HAP-1 (cell line): ENCODE measurements at regions not wholly inside any gene's neighbourhood (a gene's known extent, or its start where the extent isn't known, plus 50 kb on each side); places are given as distances from the start of the nearest gene placed in this dataset.

ENCODE experiments used
- DNase-seq, 2 experiments: peaks; one replicate each; pipeline ENCODE4 v3.0.0-alpha.2; 2016 to 2020; ENCODE audit warnings: low spot score in 2 of 2
- H3K27me3 ChIP-seq: fragments of 250-450 bp; sonication (Bioruptor Pico); 2 replicates; pipeline ENCODE4 v1.5.1; 2020; ENCODE audit warnings: low read depth, mild to moderate bottlenecking, moderate library complexity
- H3K36me3 ChIP-seq: fragments of 250-450 bp; sonication (Bioruptor Pico); replicated peaks from 2 replicates; pipeline ENCODE4 v1.5.1; 2020; ENCODE audit warnings: mild to moderate bottlenecking
- H3K4me1 ChIP-seq: fragments of 250-450 bp; sonication (Bioruptor Pico); 2 replicates; pipeline ENCODE4 v1.5.1; 2020; ENCODE audit warnings: mild to moderate bottlenecking
- H3K4me3 ChIP-seq: fragments of 250-450 bp; sonication (Bioruptor Pico); 2 replicates; pipeline ENCODE4 v1.5.1; 2020; ENCODE audit warnings: mild to moderate bottlenecking, moderate library complexity
- H3K9me3 ChIP-seq: fragments of 250-450 bp; sonication (Bioruptor Pico); 2 replicates; pipeline ENCODE4 v1.5.1; 2020; ENCODE audit warnings: mild to moderate bottlenecking, moderate library complexity
- in situ Hi-C: fragments of 300-500 bp; cut with MboI; formaldehyde crosslinking; loops from 3 replicates; pipeline ENCODE4 v1.14.3; 2020; ENCODE audit warnings: low sequenced_read_pairs, inconsistent platforms, mixed read lengths

GRCh38 chr18:64273724-64274123, 124.8 kb upstream of the LINC00305 start:
- in situ Hi-C loops: no loop called here
- Histone ChIP-seq H3K4me1 (peaks cover 52% of the 10 kb centered on the region), H3K9me3 (peaks cover 6% of the 10 kb centered on the region), H3K36me3 (no peaks in the 10 kb centered on the region), H3K4me3 (no peak overlapping the region), H3K27me3 (no peaks in the 10 kb centered on the region)
- peak; percentile 64 to 95 for DNase-seq

DNA sequence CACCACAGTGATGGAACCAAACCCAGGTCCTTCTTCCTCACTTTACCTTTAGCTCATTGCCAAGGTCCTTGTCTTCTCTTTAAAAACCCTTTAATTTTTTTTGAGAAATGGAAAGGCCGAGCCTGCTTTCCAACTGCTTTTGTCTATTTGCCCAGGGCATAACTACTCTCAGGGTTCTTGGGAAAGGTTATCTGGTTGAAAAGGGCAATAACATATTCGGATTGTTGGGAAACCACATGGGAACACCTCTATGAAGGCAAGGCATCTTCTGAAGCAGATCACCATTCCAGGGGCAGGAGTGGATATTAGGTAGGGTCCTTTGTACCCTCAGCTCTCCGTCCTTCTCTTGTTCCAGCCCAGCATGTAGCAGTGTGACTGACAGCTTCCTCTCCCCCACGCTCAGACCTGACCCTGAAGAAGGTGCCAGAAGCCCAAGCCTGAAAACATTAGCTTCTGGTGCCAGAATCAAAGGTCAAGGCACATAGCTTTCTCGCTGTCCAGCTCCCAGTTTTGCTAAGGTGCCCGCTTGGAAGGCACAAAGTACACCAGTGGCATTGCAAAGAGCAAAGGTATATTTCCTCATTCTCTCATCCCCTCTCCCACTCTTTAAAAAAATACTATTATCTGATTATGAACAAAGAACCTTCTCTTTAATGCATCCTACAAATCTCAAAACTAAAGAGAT, 123.2 kb upstream of the LINC00305 start:
- in situ Hi-C loops: no loop called here
- no peak for DNase-seq
- Histone ChIP-seq H3K4me1 (peaks cover 56% of the 10 kb centered on the region), H3K27me3 (no peaks in the 10 kb centered on the region), H3K4me3 (no peak overlapping the region), H3K36me3 (no peaks in the 10 kb centered on the region), H3K9me3 (peaks cover 6% of the 10 kb centered on the region; the same call in 1 of the 2 replicates)

- H3K27me3 ChIP-seq: no peaks in the 10 kb centered on the region
- in situ Hi-C loops: no loop called here
- no peak overlapping the region for H3K4me3 ChIP-seq
- peaks cover 56% of the 10 kb centered on the region for H3K4me1 ChIP-seq
- peak; percentile 8 to 43 for DNase-seq
- peaks cover 6% of the 10 kb centered on the region; the same call in 1 of the 2 replicates for H3K9me3 ChIP-seq
- no peaks in the 10 kb centered on the region for H3K36me3 ChIP-seq
Measured at GRCh38 chr18:64271246-64271645, 122.4 kb upstream of the LINC00305 start.

DNA sequence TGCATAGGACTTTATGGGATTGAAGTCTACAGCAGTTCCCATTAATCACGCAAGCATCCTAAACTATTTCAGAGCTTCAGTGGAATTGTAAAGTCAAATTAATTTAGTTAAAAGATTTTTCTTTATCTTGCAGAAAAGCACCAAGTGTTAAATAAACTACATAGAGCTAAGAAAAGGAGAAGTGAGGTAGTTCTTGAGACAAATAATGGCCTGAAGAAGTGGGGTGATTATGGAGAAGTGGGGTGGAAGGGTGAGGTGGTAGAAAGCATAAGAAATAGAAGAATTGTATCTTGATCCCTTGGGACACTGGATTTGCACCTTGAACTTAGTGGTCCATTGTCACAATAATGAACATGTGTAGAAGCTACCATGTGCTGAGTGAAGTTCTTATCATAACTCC, 121.7 kb upstream of the LINC00305 start:
- no peaks in the 10 kb centered on the region for H3K36me3 ChIP-seq
- no peak overlapping the region for H3K4me3 ChIP-seq
- in situ Hi-C loops: no loop called here
- no peaks in the 10 kb centered on the region for H3K27me3 ChIP-seq
- no peak for DNase-seq
- H3K4me1 ChIP-seq: peaks cover 56% of the 10 kb centered on the region
- peaks cover 6% of the 10 kb centered on the region; the same call in 1 of the 2 replicates for H3K9me3 ChIP-seq

GRCh38 chr18:64270121-64270520, 121.2 kb upstream of the LINC00305 start:
- in situ Hi-C loops: no loop called here
- H3K4me1 ChIP-seq: peaks cover 56% of the 10 kb centered on the region
- no peak overlapping the region for H3K4me3 ChIP-seq
- no peak for DNase-seq
- H3K36me3 ChIP-seq: no peaks in the 10 kb centered on the region
- H3K9me3 ChIP-seq: peaks cover 1% of the 10 kb centered on the region; the same call in 1 of the 2 replicates
- H3K27me3 ChIP-seq: no peaks in the 10 kb centered on the region

- H3K4me3 ChIP-seq: no peak overlapping the region
- peaks cover 5% of the 10 kb centered on the region for H3K4me1 ChIP-seq
- in situ Hi-C loops: no loop called here
- H3K9me3 ChIP-seq: no peaks in the 10 kb centered on the region
- H3K36me3 ChIP-seq: no peaks in the 10 kb centered on the region
- DNase-seq: no peak
- H3K27me3 ChIP-seq: no peaks in the 10 kb centered on the region
Measured at GRCh38 chr18:64264171-64264570, 115.3 kb upstream of the LINC00305 start.

DNA sequence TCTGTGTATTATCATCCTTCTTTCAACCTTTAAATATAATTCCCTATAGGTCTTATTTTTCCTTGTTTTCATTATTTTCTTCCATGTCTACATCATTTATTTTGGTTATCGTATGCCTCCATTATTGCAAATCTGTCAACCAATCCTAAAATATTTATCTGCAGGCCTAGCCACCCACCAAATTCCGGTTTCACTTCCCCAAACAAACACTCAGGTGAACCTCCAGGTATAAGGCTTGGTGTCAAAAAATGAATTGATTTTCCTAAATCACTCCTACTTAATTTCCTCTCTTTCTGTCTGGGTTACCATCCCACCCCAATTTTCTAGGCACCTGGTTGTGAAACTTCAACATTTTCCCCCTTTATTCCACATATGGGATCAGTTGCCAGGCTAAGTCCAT, 111.9 kb upstream of the LINC00305 start:
- Histone ChIP-seq H3K36me3 (no peaks in the 10 kb centered on the region), H3K9me3 (no peaks in the 10 kb centered on the region), H3K27me3 (no peaks in the 10 kb centered on the region), H3K4me3 (no peak overlapping the region), H3K4me1 (no peaks in the 10 kb centered on the region)
- in situ Hi-C loops: no loop called here
- no peak for DNase-seq

GRCh38 chr18:64259871-64260270, 111.0 kb upstream of the LINC00305 start:
- no peak for DNase-seq
- H3K4me1 ChIP-seq: no peaks in the 10 kb centered on the region
- in situ Hi-C loops: no loop called here
- no peaks in the 10 kb centered on the region for H3K9me3 ChIP-seq
- H3K36me3 ChIP-seq: no peaks in the 10 kb centered on the region
- H3K27me3 ChIP-seq: no peaks in the 10 kb centered on the region
- H3K4me3 ChIP-seq: no peak overlapping the region

- DNase-seq: no peak
- H3K4me3 ChIP-seq: no peak overlapping the region
- no peaks in the 10 kb centered on the region for H3K36me3 ChIP-seq
- H3K27me3 ChIP-seq: no peaks in the 10 kb centered on the region
- H3K4me1 ChIP-seq: no peaks in the 10 kb centered on the region
- H3K9me3 ChIP-seq: no peaks in the 10 kb centered on the region
- in situ Hi-C loops: no loop called here
Measured at GRCh38 chr18:64258111-64258650, 109.3 kb upstream of the LINC00305 start.

DNA sequence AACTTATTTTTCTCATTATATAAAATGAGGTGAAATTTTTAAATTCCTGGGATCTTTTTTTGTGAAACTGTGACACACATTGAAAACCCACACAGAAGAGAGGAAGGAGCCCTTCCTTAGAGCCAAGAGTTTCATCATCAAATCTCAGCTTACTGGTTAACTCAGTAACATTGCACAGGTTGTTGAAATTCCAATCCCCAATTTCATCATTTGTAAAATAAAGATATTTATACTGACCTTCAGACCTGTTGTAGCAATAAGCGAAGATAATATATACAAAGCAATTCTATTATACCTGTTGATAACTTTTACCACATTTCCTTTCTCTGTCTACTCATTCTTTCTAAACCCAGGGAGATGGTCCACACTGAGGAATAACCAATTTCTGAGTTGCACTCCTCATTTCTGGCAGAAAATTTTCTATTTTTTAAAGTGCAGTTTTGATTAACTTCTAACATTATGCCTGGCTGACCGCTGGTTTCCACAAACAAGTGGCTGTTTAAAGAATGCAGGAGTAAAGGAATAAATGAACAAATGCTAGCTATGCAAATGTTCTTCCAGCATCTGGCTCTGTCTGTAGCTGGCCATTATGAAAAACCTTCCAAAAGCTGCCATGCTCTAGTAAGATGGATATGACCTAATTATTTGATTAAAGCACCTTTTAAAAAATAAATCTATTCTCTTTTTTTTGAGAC, 105.7 kb upstream of the LINC00305 start:
- H3K4me3 ChIP-seq: no peak overlapping the region
- no peaks in the 10 kb centered on the region for H3K36me3 ChIP-seq
- H3K4me1 ChIP-seq: no peaks in the 10 kb centered on the region
- H3K27me3 ChIP-seq: no peaks in the 10 kb centered on the region
- no peaks in the 10 kb centered on the region for H3K9me3 ChIP-seq
- DNase-seq: no peak
- in situ Hi-C loops: no loop called here

DNA sequence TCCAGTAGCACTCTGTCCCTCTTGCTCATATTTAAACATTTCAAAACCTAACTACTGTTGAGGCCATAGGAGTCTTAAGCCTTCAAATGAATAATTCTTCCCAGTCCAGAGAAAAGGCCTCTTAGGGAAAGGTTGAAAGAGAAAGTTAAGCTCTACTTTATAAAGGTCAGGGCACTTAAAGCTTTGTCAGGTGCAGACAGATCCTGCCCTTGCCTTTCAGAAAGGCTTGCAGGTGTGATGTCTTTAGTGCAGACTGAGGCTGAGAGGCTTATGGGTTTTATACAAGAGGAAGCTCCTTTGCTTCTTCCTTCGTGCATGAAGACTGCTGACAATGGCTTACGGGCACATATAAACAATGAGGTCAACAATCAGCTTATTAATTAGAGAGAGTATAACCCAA, 105.0 kb upstream of the LINC00305 start:
- in situ Hi-C loops: no loop called here
- Histone ChIP-seq H3K4me1 (no peaks in the 10 kb centered on the region), H3K4me3 (no peak overlapping the region), H3K36me3 (no peaks in the 10 kb centered on the region), H3K27me3 (no peaks in the 10 kb centered on the region), H3K9me3 (no peaks in the 10 kb centered on the region)
- no peak for DNase-seq

GRCh38 chr18:64253222-64253621, 104.3 kb upstream of the LINC00305 start:
- no peak for DNase-seq
- H3K27me3 ChIP-seq: no peaks in the 10 kb centered on the region
- H3K4me3 ChIP-seq: no peak overlapping the region
- in situ Hi-C loops: no loop called here
- H3K4me1 ChIP-seq: no peaks in the 10 kb centered on the region
- H3K36me3 ChIP-seq: no peaks in the 10 kb centered on the region
- no peaks in the 10 kb centered on the region for H3K9me3 ChIP-seq

DNA sequence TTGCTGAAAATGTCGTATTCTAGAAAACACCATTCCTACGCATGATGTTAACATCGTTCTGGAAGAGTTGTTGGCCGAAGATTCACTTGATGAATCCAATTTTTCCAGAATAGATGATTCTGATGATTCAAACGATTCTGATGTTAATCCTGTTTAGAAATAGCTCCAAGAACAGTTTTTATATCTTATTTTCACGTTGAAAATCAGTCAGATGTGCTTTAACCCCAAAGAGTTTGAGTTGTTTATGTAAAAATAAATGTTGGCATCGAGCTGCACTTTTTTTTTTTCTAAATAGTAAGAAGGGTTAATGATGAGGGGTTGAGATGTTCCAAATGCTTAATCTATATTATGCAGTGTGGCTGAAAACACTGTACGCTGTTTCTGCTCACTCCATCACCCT, 99.9 kb upstream of the LINC00305 start:
- in situ Hi-C loops: no loop called here
- DNase-seq: no peak
- Histone ChIP-seq H3K27me3 (no peaks in the 10 kb centered on the region), H3K9me3 (no peaks in the 10 kb centered on the region), H3K36me3 (no peaks in the 10 kb centered on the region), H3K4me3 (no peak overlapping the region), H3K4me1 (peaks cover 8% of the 10 kb centered on the region)

DNA sequence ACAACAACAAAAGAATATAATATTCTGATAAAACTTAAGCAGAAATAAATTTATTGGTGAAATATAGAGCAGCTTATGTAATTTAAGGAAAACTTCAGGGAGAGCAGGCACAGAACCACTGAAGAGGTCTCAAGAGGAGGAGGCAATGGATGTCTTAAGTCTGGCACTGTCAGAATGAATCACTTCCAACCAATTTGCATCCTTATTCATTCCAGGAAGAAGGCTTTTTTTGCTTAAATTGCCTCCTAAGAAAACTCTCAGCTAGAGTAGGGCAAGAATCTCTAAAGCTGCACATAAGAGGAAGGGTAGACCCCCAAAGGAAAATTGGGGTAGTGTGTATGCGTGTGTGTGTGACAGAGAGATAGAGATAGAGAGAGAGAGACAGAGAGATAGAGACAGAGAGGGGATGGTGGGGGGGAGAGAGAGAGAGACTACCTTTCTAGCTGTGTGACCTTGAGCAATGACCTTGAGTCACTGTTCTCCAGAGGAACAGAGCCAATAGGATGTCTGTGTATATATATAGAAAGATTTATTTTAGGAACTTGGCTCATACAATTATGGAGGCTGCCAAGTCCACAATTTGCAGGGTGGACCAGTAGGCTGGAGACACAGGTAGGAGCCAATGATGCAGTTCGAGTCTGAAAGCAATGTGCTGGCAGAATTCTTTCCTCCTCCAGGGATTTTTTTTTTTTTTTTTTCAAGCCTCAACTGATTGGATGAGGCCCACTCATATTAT, 96.4 kb upstream of the LINC00305 start:
- in situ Hi-C loops: no loop called here
- H3K4me1 ChIP-seq: peaks cover 8% of the 10 kb centered on the region
- H3K9me3 ChIP-seq: no peaks in the 10 kb centered on the region
- no peak overlapping the region for H3K4me3 ChIP-seq
- H3K36me3 ChIP-seq: no peaks in the 10 kb centered on the region
- no peaks in the 10 kb centered on the region for H3K27me3 ChIP-seq
- DNase-seq: no peak
